Astrocyte (in vitro differentiated cells and primary cell): ENCODE measurements at regions not wholly inside any gene's neighbourhood (a gene's known extent, or its start where the extent isn't known, plus 50 kb on each side); places are given as distances from the start of the nearest gene placed in this dataset.

ENCODE experiments used
- DNase-seq: peaks from one replicate; pipeline ENCODE4 v3.0.0-alpha.2; 2010; ENCODE audit warnings: low read depth
- FAIRE-seq: peaks from 2 replicates; lab custom pipeline; 2011; peaks lifted over from hg19 to GRCh38; lab: Jason Lieb, UNC
- H2AFZ ChIP-seq: 2 replicates; pipeline ENCODE4 v1.6.0; 2012; ENCODE audit warnings: low read depth, low read length, inconsistent platforms
- H3K27ac ChIP-seq: 2 replicates; pipeline ENCODE4 v1.5.1; 2011; ENCODE audit warnings: low read depth, low read length, inconsistent platforms
- H3K27me3 ChIP-seq: 2 replicates; pipeline ENCODE4 v1.6.0; 2011; ENCODE audit warnings: low read length, inconsistent platforms; ENCODE audit not compliant: insufficient read depth
- H3K36me3 ChIP-seq: 2 replicates; pipeline ENCODE4 v1.5.1; 2011; ENCODE audit warnings: low read length, inconsistent platforms; ENCODE audit not compliant: insufficient read depth
- H3K4me1 ChIP-seq: 2 replicates; pipeline ENCODE4 v1.5.1; 2011; ENCODE audit warnings: low read length, inconsistent platforms; ENCODE audit not compliant: insufficient read depth
- H3K4me2 ChIP-seq: 2 replicates; pipeline ENCODE4 v1.6.0; 2012; ENCODE audit warnings: low read length, inconsistent platforms
- H3K4me3 ChIP-seq: 2 replicates; pipeline ENCODE4 v1.5.1; 2011; ENCODE audit warnings: low read depth, mild to moderate bottlenecking, low read length, inconsistent platforms; ENCODE audit not compliant: insufficient read depth
- H3K79me2 ChIP-seq: 2 replicates; pipeline ENCODE4 v1.6.0; 2012; ENCODE audit warnings: mild to moderate bottlenecking, low read length, inconsistent platforms; ENCODE audit not compliant: insufficient read depth
- H3K9ac ChIP-seq: 2 replicates; pipeline ENCODE4 v1.6.0; 2012; ENCODE audit warnings: mild to moderate bottlenecking, low read length, inconsistent platforms
- H3K9me3 ChIP-seq: 2 replicates; pipeline ENCODE4 v1.5.1; 2012; ENCODE audit warnings: low read depth, mild to moderate bottlenecking, low read length, inconsistent platforms; ENCODE audit not compliant: insufficient read depth
- H4K20me1 ChIP-seq: 2 replicates; pipeline ENCODE4 v1.6.0; 2012; ENCODE audit warnings: low read length, inconsistent platforms; ENCODE audit not compliant: insufficient read depth
- H3K27ac Mint-ChIP-seq: one replicate; pipeline ENCODE4 v1.8.0; 2021; ENCODE audit warnings: mild to moderate bottlenecking, mixed read lengths; ENCODE audit not compliant: unreplicated experiment
- H3K27me3 Mint-ChIP-seq: one replicate; pipeline ENCODE4 v1.8.0; 2021; ENCODE audit warnings: low read depth, mixed read lengths; ENCODE audit not compliant: unreplicated experiment
- H3K36me3 Mint-ChIP-seq: one replicate; pipeline ENCODE4 v1.8.0; 2021; ENCODE audit warnings: low read depth, mixed read lengths; ENCODE audit not compliant: unreplicated experiment
- H3K4me1 Mint-ChIP-seq: one replicate; pipeline ENCODE4 v1.8.0; 2021; ENCODE audit warnings: low read depth, mixed read lengths; ENCODE audit not compliant: unreplicated experiment
- H3K4me3 Mint-ChIP-seq: one replicate; pipeline ENCODE4 v1.8.0; 2021; ENCODE audit warnings: mild to moderate bottlenecking, moderate library complexity, mixed read lengths; ENCODE audit not compliant: unreplicated experiment
- H3K9me3 Mint-ChIP-seq: one replicate; pipeline ENCODE4 v1.8.0; 2021; ENCODE audit warnings: mild to moderate bottlenecking, mixed read lengths; ENCODE audit not compliant: unreplicated experiment
- EZH2 ChIP-seq: IDR thresholded peaks from 2 replicates; pipeline ENCODE4 v1.6.1; 2012; ENCODE audit warnings: mild to moderate bottlenecking, low read length, inconsistent platforms; ENCODE audit not compliant: insufficient read depth
- TF ChIP-seq, protein P1 (sequence below): IDR thresholded peaks from 2 replicates; pipeline ENCODE4 v1.5.1; 2011; ENCODE audit warnings: low read depth, mild to moderate bottlenecking, inconsistent platforms, low read length, moderate library complexity; ENCODE audit not compliant: insufficient read depth

DNA sequence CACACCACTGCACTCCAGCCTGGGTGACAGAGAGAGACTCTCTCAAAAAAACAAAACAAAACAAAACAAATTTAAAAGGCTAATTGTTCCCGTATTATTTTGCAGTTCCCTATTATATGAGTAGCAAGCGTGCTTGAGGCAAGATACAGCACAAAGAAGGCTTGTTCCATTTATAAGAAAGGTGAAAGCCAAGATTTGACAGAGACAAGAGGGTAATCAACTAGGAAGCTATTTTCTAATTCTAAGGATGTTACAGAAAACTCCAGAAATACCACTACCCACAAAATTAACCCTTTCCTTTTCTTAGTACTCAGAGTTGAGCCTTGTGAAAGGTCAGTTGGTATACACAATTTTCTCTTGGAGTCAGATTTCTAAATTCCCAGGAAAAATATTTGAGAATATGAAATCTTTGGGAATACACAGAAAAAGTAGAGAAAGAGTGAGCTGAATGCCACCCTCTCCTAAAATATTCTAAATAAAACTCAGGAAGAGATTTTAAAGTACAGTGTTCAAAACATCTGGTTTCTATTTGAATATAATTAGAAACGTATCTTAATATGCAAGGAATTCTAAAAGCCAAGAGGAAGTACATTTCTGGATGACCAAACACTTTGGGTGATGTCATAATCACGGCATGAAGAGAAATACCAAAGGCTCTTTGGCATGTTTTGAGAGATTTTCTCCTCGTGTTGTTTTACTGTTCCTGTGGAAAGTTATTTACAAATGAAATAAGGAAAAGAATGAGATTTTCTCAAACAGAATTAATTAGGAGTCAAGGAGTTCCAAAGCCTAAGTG is 63.0 kb upstream of the FLT1 start:
- Histone ChIP-seq H3K4me3 (peak overlapping the region; percentile 3), H2AFZ (peak overlapping the region; percentile 75), H4K20me1 (no peaks in the 10 kb centered on the region), H3K9me3 (no peaks in the 10 kb centered on the region), H3K27me3 (no peaks in the 10 kb centered on the region), H3K4me2 (peak overlapping the region; percentile 72), H3K79me2 (no peaks in the 10 kb centered on the region), H3K27ac (peak overlapping the region; percentile 89), H3K9ac (peak overlapping the region; percentile 67), H3K36me3 (no peaks in the 10 kb centered on the region), H3K4me1 (peaks cover 6% of the 10 kb centered on the region)
- peak overlapping the region; percentile 89 for H3K27ac Mint-ChIP-seq
- FAIRE-seq (peak; percentile 76), DNase-seq (peak; percentile 94)
- TF ChIP-seq, protein P1, sequence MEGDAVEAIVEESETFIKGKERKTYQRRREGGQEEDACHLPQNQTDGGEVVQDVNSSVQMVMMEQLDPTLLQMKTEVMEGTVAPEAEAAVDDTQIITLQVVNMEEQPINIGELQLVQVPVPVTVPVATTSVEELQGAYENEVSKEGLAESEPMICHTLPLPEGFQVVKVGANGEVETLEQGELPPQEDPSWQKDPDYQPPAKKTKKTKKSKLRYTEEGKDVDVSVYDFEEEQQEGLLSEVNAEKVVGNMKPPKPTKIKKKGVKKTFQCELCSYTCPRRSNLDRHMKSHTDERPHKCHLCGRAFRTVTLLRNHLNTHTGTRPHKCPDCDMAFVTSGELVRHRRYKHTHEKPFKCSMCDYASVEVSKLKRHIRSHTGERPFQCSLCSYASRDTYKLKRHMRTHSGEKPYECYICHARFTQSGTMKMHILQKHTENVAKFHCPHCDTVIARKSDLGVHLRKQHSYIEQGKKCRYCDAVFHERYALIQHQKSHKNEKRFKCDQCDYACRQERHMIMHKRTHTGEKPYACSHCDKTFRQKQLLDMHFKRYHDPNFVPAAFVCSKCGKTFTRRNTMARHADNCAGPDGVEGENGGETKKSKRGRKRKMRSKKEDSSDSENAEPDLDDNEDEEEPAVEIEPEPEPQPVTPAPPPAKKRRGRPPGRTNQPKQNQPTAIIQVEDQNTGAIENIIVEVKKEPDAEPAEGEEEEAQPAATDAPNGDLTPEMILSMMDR = no peak
- no peak for TF ChIP-seq EZH2
- no peaks in the 10 kb centered on the region for H3K27me3 Mint-ChIP-seq
- H3K36me3 Mint-ChIP-seq = no peaks in the 10 kb centered on the region
- H3K4me1 Mint-ChIP-seq = peaks cover 10% of the 10 kb centered on the region
- no peak overlapping the region for H3K4me3 Mint-ChIP-seq
- H3K9me3 Mint-ChIP-seq = no peaks in the 10 kb centered on the region

DNA sequence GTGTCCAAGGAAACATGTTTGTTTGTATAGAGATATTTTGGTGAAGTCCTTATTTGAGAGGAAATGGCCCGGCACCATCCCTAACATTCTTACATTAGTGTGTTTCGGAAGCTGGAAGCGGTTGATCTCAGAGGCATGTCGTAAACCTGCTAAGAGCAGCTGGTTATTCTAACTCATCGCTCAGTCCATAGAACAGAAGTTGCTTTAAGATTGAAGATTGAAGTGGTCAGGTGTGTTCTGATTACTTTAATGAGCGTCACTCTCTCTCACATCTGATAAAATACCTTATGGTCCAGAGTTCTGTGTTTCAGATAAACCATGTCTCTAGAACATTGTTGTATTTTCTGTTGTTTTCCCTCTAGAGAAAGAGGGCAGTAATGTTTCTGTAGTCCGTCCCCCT is 60.2 kb upstream of the FLT1 start:
- Mint-ChIP-seq H3K9me3 (peaks cover under 1% of the 10 kb centered on the region), H3K27ac (no peak overlapping the region), H3K36me3 (no peaks in the 10 kb centered on the region), H3K27me3 (no peaks in the 10 kb centered on the region), H3K4me3 (no peak overlapping the region), H3K4me1 (peaks cover 10% of the 10 kb centered on the region)
- Histone ChIP-seq H4K20me1 (no peaks in the 10 kb centered on the region), H3K4me1 (peaks cover 6% of the 10 kb centered on the region), H3K4me2 (no peak overlapping the region), H3K79me2 (no peaks in the 10 kb centered on the region), H3K36me3 (no peaks in the 10 kb centered on the region), H3K27me3 (no peaks in the 10 kb centered on the region), H3K27ac (no peak overlapping the region), H2AFZ (no peak overlapping the region), H3K9me3 (no peaks in the 10 kb centered on the region), H3K4me3 (no peak overlapping the region), H3K9ac (no peak overlapping the region)
- DNase-seq (no peak), FAIRE-seq (peak; percentile 47)
- TF ChIP-seq, protein P1 = no peak
- TF ChIP-seq EZH2 = no peak

DNA sequence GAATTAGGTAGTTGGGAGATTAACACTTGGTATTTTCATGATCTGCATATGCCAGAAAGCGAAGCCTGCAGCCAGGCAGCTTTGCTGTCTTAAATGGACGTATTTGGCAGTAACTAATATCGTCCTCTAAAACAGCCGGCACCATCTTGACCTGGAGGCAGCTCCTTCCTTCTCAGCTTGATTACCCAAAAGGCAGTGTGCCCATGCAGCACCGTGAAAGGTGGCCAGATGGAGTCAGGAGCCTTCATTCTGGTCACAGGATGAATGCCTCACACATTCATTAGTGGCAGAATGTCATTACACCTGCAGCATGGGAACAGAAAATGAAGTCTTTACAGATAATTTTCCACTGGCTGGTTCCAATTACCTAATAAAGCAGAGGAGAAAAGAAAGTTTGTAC is 59.0 kb upstream of the FLT1 start:
- Mint-ChIP-seq H3K4me3 (no peak overlapping the region), H3K36me3 (no peaks in the 10 kb centered on the region), H3K4me1 (peaks cover 10% of the 10 kb centered on the region), H3K9me3 (peaks cover 7% of the 10 kb centered on the region), H3K27me3 (no peaks in the 10 kb centered on the region), H3K27ac (no peak overlapping the region)
- no peaks in the 10 kb centered on the region for H4K20me1 ChIP-seq
- FAIRE-seq (no peak), DNase-seq (no peak)
- no peak overlapping the region for H2AFZ ChIP-seq
- TF ChIP-seq, protein P1 = no peak
- no peak for TF ChIP-seq EZH2
- H3K27ac ChIP-seq = no peak overlapping the region
- no peaks in the 10 kb centered on the region for H3K27me3 ChIP-seq
- H3K4me3 ChIP-seq = no peak overlapping the region
- H3K4me2 ChIP-seq = no peak overlapping the region
- H3K79me2 ChIP-seq = no peaks in the 10 kb centered on the region
- no peaks in the 10 kb centered on the region for H3K9me3 ChIP-seq
- H3K4me1 ChIP-seq = peaks cover 6% of the 10 kb centered on the region
- no peak overlapping the region for H3K9ac ChIP-seq
- H3K36me3 ChIP-seq = no peaks in the 10 kb centered on the region
